ENCODE measurements at regions not wholly inside any gene's neighbourhood (a gene's known extent, or its start where the extent isn't known, plus 50 kb on each side); places are given as distances from the start of the nearest gene placed in this dataset.

GRCh38 chr5:173747876-173748275 lies 131.4 kb upstream of the BOD1 start:
- no peak for DNase-seq (ENCODE audit: low read depth, low spot score)
- no peaks in the 10 kb centered on the region for H3K27me3 ChIP-seq (ENCODE audit: control insufficient read depth, insufficient read depth, low read length)
- no peak overlapping the region for H3K27ac ChIP-seq (ENCODE audit: low read depth, low read length)
- H3K9me3 ChIP-seq (ENCODE audit: control insufficient read depth, insufficient read depth, low read length): no peaks in the 10 kb centered on the region
- CTCF ChIA-PET: interaction anchor here (0.6 kb wide), 1 partner anchor 34 kb away, joined by 3 read pairs; no protein-coding TSS in a partner anchor
- H3K4me3 ChIP-seq (ENCODE audit: low read depth, low read length): no peak overlapping the region
- TF ChIP-seq CTCF (IDR thresholded peaks at IDR 0.05; ENCODE audit: low read depth, low read length): no peak
- POLR2A ChIA-PET: no interaction called here

- POLR2A ChIA-PET: no interaction called here
- no peak for DNase-seq (ENCODE audit: low read depth, low spot score)
- Histone ChIP-seq H3K27ac (ENCODE audit: low read depth, low read length) (no peak overlapping the region), H3K27me3 (ENCODE audit: control insufficient read depth, insufficient read depth, low read length) (no peaks in the 10 kb centered on the region), H3K9me3 (ENCODE audit: control insufficient read depth, insufficient read depth, low read length) (no peaks in the 10 kb centered on the region), H3K4me3 (ENCODE audit: low read depth, low read length) (no peak overlapping the region)
- no peak for TF ChIP-seq CTCF (IDR thresholded peaks at IDR 0.05; ENCODE audit: low read depth, low read length)
- CTCF ChIA-PET: no interaction called here
These were observed 134.3 kb upstream of the BOD1 start for GRCh38 chr5:173750538-173751265.

- POLR2A ChIA-PET: no interaction called here
These were observed 134.8 kb upstream of the BOD1 start for GRCh38 chr5:173751266-173751600.

GRCh38 chr5:173752653-173753052 lies 135.5 kb upstream of the CPEB4 start:
- no peak overlapping the region for H3K4me3 ChIP-seq (ENCODE audit: low read depth, low read length)
- no peak for TF ChIP-seq CTCF (IDR thresholded peaks at IDR 0.05; ENCODE audit: low read depth, low read length)
- ChIA-PET CTCF (interaction anchor here (1.2 kb wide), 1 partner anchor 11 kb away, joined by 3 read pairs; no protein-coding TSS in a partner anchor), POLR2A (interaction anchor here (0.7 kb wide), 1 partner anchor 13 kb away, joined by 3 read pairs; no protein-coding TSS in a partner anchor)
- H3K27me3 ChIP-seq (ENCODE audit: control insufficient read depth, insufficient read depth, low read length): no peaks in the 10 kb centered on the region
- no peak overlapping the region for H3K27ac ChIP-seq (ENCODE audit: low read depth, low read length)
- DNase-seq (ENCODE audit: low read depth, low spot score): no peak
- H3K9me3 ChIP-seq (ENCODE audit: control insufficient read depth, insufficient read depth, low read length): no peaks in the 10 kb centered on the region

More at GRCh38 chr5:173751266-173751600, 134.8 kb upstream of the BOD1 start:
- no peak overlapping the region for H3K4me3 ChIP-seq (ENCODE audit: low read depth, low read length)
- CTCF ChIA-PET: no interaction called here
- H3K27me3 ChIP-seq (ENCODE audit: control insufficient read depth, insufficient read depth, low read length): no peaks in the 10 kb centered on the region
- H3K9me3 ChIP-seq (ENCODE audit: control insufficient read depth, insufficient read depth, low read length): no peaks in the 10 kb centered on the region
- TF ChIP-seq CTCF (IDR thresholded peaks at IDR 0.05; ENCODE audit: low read depth, low read length): no peak
- DNase-seq (ENCODE audit: low read depth, low spot score): no peak
- H3K27ac ChIP-seq (ENCODE audit: low read depth, low read length): no peak overlapping the region

GRCh38 chr5:173753307-173754168 lies 134.6 kb upstream of the CPEB4 start:
- POLR2A ChIA-PET: interaction anchor here (1.1 kb wide), 1 partner anchor 11 kb away, joined by 4 read pairs; no protein-coding TSS in a partner anchor

More at GRCh38 chr5:173753307-173754168, 134.6 kb upstream of the CPEB4 start:
- no peaks in the 10 kb centered on the region for H3K27me3 ChIP-seq (ENCODE audit: control insufficient read depth, insufficient read depth, low read length)
- CTCF ChIA-PET: interaction anchor here (1.2 kb wide), 1 partner anchor 11 kb away, joined by 3 read pairs; no protein-coding TSS in a partner anchor
- no peak for TF ChIP-seq CTCF (IDR thresholded peaks at IDR 0.05; ENCODE audit: low read depth, low read length)
- H3K27ac ChIP-seq (ENCODE audit: low read depth, low read length): peak overlapping the region; percentile 21
- no peaks in the 10 kb centered on the region for H3K9me3 ChIP-seq (ENCODE audit: control insufficient read depth, insufficient read depth, low read length)
- H3K4me3 ChIP-seq (ENCODE audit: low read depth, low read length): no peak overlapping the region
- DNase-seq (ENCODE audit: low read depth, low spot score): peak; percentile 48
